GM23338 (cell line): ENCODE measurements at regions not wholly inside any gene's neighbourhood (a gene's known extent, or its start where the extent isn't known, plus 50 kb on each side); places are given as distances from the start of the nearest gene placed in this dataset.

ENCODE experiments used
- ATAC-seq: fragments of 200-7000 bp; cut with Tn5 transposase; 3 replicates; pipeline ENCODE4 v1.9.1; 2020
- DNase-seq: peaks from one replicate; pipeline ENCODE4 v3.0.0-alpha.2; 2015; ENCODE audit warnings: low spot score
- H2AFZ ChIP-seq: fragments of 200-600 bp; sonication (generic); 2 replicates; pipeline ENCODE4 v1.8.0; 2016; ENCODE audit warnings: antibody characterized with exemption, mild to moderate bottlenecking, moderate library complexity
- H3F3A ChIP-seq: fragments of 200-600 bp; sonication (generic); replicated peaks from 2 replicates; pipeline ENCODE4 v1.8.0; 2017; ENCODE audit warnings: antibody characterized with exemption, mixed run types, low read depth
- H3K27ac ChIP-seq: fragments of 200-600 bp; sonication (generic); 2 replicates; pipeline ENCODE4 v1.6.1; 2016; ENCODE audit warnings: low read depth
- H3K27me3 ChIP-seq: fragments of 200-600 bp; sonication (generic); 2 replicates; pipeline ENCODE4 v1.8.0; 2016; ENCODE audit warnings: mild to moderate bottlenecking, mixed run types, moderate library complexity; ENCODE audit not compliant: insufficient read depth
- H3K36me3 ChIP-seq: fragments of 200-600 bp; sonication (generic); 2 replicates; pipeline ENCODE4 v1.8.0; 2016; ENCODE audit warnings: mild to moderate bottlenecking; ENCODE audit not compliant: insufficient read depth
- H3K4me1 ChIP-seq: fragments of 200-600 bp; sonication (generic); 2 replicates; pipeline ENCODE4 v1.8.0; 2016; ENCODE audit warnings: mild to moderate bottlenecking, moderate library complexity; ENCODE audit not compliant: insufficient read depth
- H3K4me2 ChIP-seq: fragments of 200-600 bp; sonication (generic); 2 replicates; pipeline ENCODE4 v1.7.1; 2017; ENCODE audit warnings: mixed run types
- H3K4me3 ChIP-seq: fragments of 200-600 bp; sonication (generic); 2 replicates; pipeline ENCODE4 v1.6.1; 2016; ENCODE audit warnings: mixed run types
- H3K79me2 ChIP-seq: fragments of 200-600 bp; sonication (generic); replicated peaks from 2 replicates; pipeline ENCODE4 v1.8.0; 2017; ENCODE audit warnings: mild to moderate bottlenecking; ENCODE audit not compliant: insufficient read depth
- H3K9me2 ChIP-seq: fragments of 200-600 bp; sonication (generic); 2 replicates; pipeline ENCODE4 v1.8.0; 2017; ENCODE audit not compliant: insufficient read depth
- H4K20me1 ChIP-seq: fragments of 200-600 bp; sonication (generic); replicated peaks from 2 replicates; pipeline ENCODE4 v1.8.0; 2017; ENCODE audit warnings: mild to moderate bottlenecking; ENCODE audit not compliant: insufficient read depth
- H3K27ac Mint-ChIP-seq: 2 replicates; pipeline ENCODE4 v1.8.0; 2020; ENCODE audit warnings: inconsistent platforms, mild to moderate bottlenecking, moderate library complexity, mixed read lengths
- H3K27me3 Mint-ChIP-seq: 3 replicates; pipeline ENCODE4 v1.8.0; 2022; ENCODE audit warnings: low read depth, mild to moderate bottlenecking, moderate library complexity, mixed read lengths, inconsistent platforms; ENCODE audit not compliant: insufficient read depth, poor library complexity
- H3K36me3 Mint-ChIP-seq: 3 replicates; pipeline ENCODE4 v1.8.0; 2021; ENCODE audit warnings: low read depth, mild to moderate bottlenecking, inconsistent platforms, moderate library complexity, mixed read lengths
- H3K4me1 Mint-ChIP-seq: 3 replicates; pipeline ENCODE4 v1.8.0; 2020; ENCODE audit warnings: mild to moderate bottlenecking, inconsistent platforms, mixed read lengths
- H3K4me3 Mint-ChIP-seq: 3 replicates; pipeline ENCODE4 v1.8.0; 2021; ENCODE audit warnings: moderate library complexity, mild to moderate bottlenecking, inconsistent platforms, mixed read lengths
- H3K9me3 Mint-ChIP-seq: 3 replicates; pipeline ENCODE4 v1.8.0; 2020; ENCODE audit warnings: moderate library complexity, mild to moderate bottlenecking, inconsistent platforms, mixed read lengths
- CREB1 ChIP-seq: fragments of 250-450 bp; sonication (Bioruptor Pico); IDR thresholded peaks from 2 replicates; pipeline ENCODE4 v1.5.0; 2020; ENCODE audit warnings: low read depth, mild to moderate bottlenecking, moderate library complexity
- CTCF ChIP-seq, 2 experiments: fragments of 200-600 bp in 1 of 2; sonication (generic) in 1 of 2; conservative IDR thresholded peaks; 2 replicates each; pipeline versions ENCODE4 v1.5.1 to v1.6.1; 2016 to 2017; ENCODE audit warnings: antibody characterized with exemption in 2 of 2, low read depth in 2 of 2, mild to moderate bottlenecking in 2 of 2, moderate library complexity in 1 of 2
- EZH2 ChIP-seq: fragments of 200-600 bp; sonication (generic); IDR thresholded peaks from one replicate; pipeline ENCODE4 v1.8.0; 2017; ENCODE audit warnings: antibody characterized with exemption, mild to moderate bottlenecking, low read depth; ENCODE audit not compliant: unreplicated experiment
- EZH2phosphoT487 ChIP-seq: fragments of 200-600 bp; sonication (generic); IDR thresholded peaks from one replicate; pipeline ENCODE4 v1.8.1; 2018; ENCODE audit warnings: antibody characterized with exemption; ENCODE audit not compliant: unreplicated experiment
- JUNB ChIP-seq: IDR thresholded peaks from one replicate; pipeline ENCODE4 v1.6.1; 2016; ENCODE audit warnings: antibody characterized with exemption; ENCODE audit not compliant: unreplicated experiment
- NANOG ChIP-seq: IDR thresholded peaks from 2 replicates; pipeline ENCODE4 v1.6.1; 2016; ENCODE audit warnings: antibody characterized with exemption, borderline replicate concordance
- POLR2AphosphoS5 ChIP-seq: IDR thresholded peaks from 2 replicates; pipeline ENCODE4 v1.6.1; 2016; ENCODE audit warnings: antibody characterized with exemption, low read depth
- STAT1 ChIP-seq: IDR thresholded peaks from one replicate; pipeline ENCODE4 v1.6.1; 2016; ENCODE audit warnings: antibody characterized with exemption; ENCODE audit not compliant: unreplicated experiment
- ZNF114 ChIP-seq: fragments of 250-450 bp; sonication (Bioruptor Pico); IDR thresholded peaks from 2 replicates; pipeline ENCODE4 v1.5.0; 2020; ENCODE audit warnings: mild to moderate bottlenecking, moderate library complexity
- ZNF331 ChIP-seq: fragments of 250-450 bp; sonication (Bioruptor Pico); IDR thresholded peaks from 2 replicates; pipeline ENCODE4 v1.5.0; 2020; ENCODE audit warnings: low read depth, mild to moderate bottlenecking, moderate library complexity
- TF ChIP-seq, protein P1 (sequence below): fragments of 250-450 bp; sonication (Bioruptor Pico); IDR thresholded peaks from 2 replicates; pipeline ENCODE4 v1.5.0; 2020; ENCODE audit warnings: mild to moderate bottlenecking, moderate library complexity
- TF ChIP-seq, protein P2 (sequence below): IDR thresholded peaks from 2 replicates; pipeline ENCODE4 v1.6.1; 2016; ENCODE audit warnings: antibody characterized with exemption
- TF ChIP-seq, protein P3 (sequence below): IDR thresholded peaks from one replicate; pipeline ENCODE4 v1.6.1; 2018; ENCODE audit warnings: antibody characterized with exemption; ENCODE audit not compliant: unreplicated experiment

GRCh38 chr14:48900565-48900964 lies 685.6 kb downstream of the RPS29 start:
- H3K9me3 Mint-ChIP-seq, result no peaks in the 10 kb centered on the region
- TF ChIP-seq EZH2, result no peak
- TF ChIP-seq, protein P1, sequence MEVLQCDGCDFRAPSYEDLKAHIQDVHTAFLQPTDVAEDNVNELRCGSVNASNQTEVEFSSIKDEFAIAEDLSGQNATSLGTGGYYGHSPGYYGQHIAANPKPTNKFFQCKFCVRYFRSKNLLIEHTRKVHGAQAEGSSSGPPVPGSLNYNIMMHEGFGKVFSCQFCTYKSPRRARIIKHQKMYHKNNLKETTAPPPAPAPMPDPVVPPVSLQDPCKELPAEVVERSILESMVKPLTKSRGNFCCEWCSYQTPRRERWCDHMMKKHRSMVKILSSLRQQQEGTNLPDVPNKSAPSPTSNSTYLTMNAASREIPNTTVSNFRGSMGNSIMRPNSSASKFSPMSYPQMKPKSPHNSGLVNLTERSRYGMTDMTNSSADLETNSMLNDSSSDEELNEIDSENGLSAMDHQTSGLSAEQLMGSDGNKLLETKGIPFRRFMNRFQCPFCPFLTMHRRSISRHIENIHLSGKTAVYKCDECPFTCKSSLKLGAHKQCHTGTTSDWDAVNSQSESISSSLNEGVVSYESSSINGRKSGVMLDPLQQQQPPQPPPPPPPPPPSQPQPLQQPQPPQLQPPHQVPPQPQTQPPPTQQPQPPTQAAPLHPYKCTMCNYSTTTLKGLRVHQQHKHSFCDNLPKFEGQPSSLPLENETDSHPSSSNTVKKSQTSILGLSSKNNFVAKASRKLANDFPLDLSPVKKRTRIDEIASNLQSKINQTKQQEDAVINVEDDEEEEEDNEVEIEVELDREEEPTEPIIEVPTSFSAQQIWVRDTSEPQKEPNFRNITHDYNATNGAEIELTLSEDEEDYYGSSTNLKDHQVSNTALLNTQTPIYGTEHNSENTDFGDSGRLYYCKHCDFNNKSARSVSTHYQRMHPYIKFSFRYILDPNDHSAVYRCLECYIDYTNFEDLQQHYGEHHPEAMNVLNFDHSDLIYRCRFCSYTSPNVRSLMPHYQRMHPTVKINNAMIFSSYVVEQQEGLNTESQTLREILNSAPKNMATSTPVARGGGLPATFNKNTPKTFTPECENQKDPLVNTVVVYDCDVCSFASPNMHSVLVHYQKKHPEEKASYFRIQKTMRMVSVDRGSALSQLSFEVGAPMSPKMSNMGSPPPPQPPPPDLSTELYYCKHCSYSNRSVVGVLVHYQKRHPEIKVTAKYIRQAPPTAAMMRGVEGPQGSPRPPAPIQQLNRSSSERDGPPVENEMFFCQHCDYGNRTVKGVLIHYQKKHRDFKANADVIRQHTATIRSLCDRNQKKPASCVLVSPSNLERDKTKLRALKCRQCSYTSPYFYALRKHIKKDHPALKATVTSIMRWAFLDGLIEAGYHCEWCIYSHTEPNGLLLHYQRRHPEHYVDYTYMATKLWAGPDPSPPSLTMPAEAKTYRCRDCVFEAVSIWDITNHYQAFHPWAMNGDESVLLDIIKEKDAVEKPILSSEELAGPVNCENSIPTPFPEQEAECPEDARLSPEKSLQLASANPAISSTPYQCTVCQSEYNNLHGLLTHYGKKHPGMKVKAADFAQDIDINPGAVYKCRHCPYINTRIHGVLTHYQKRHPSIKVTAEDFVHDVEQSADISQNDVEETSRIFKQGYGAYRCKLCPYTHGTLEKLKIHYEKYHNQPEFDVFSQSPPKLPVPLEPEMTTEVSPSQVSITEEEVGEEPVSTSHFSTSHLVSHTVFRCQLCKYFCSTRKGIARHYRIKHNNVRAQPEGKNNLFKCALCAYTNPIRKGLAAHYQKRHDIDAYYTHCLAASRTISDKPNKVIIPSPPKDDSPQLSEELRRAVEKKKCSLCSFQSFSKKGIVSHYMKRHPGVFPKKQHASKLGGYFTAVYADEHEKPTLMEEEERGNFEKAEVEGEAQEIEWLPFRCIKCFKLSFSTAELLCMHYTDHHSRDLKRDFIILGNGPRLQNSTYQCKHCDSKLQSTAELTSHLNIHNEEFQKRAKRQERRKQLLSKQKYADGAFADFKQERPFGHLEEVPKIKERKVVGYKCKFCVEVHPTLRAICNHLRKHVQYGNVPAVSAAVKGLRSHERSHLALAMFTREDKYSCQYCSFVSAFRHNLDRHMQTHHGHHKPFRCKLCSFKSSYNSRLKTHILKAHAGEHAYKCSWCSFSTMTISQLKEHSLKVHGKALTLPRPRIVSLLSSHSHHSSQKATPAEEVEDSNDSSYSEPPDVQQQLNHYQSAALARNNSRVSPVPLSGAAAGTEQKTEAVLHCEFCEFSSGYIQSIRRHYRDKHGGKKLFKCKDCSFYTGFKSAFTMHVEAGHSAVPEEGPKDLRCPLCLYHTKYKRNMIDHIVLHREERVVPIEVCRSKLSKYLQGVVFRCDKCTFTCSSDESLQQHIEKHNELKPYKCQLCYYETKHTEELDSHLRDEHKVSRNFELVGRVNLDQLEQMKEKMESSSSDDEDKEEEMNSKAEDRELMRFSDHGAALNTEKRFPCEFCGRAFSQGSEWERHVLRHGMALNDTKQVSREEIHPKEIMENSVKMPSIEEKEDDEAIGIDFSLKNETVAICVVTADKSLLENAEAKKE, result no peak
- no peak for TF ChIP-seq POLR2AphosphoS5
- no peak for TF ChIP-seq ZNF114
- no peak for TF ChIP-seq NANOG
- TF ChIP-seq, protein P2, sequence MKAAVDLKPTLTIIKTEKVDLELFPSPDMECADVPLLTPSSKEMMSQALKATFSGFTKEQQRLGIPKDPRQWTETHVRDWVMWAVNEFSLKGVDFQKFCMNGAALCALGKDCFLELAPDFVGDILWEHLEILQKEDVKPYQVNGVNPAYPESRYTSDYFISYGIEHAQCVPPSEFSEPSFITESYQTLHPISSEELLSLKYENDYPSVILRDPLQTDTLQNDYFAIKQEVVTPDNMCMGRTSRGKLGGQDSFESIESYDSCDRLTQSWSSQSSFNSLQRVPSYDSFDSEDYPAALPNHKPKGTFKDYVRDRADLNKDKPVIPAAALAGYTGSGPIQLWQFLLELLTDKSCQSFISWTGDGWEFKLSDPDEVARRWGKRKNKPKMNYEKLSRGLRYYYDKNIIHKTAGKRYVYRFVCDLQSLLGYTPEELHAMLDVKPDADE, result no peak
- no peak for TF ChIP-seq CREB1 (CRISPR knock-in tag)
- no peak for TF ChIP-seq EZH2phosphoT487
- TF ChIP-seq ZNF331 (CRISPR knock-in tag), result no peak
- TF ChIP-seq, protein P3, sequence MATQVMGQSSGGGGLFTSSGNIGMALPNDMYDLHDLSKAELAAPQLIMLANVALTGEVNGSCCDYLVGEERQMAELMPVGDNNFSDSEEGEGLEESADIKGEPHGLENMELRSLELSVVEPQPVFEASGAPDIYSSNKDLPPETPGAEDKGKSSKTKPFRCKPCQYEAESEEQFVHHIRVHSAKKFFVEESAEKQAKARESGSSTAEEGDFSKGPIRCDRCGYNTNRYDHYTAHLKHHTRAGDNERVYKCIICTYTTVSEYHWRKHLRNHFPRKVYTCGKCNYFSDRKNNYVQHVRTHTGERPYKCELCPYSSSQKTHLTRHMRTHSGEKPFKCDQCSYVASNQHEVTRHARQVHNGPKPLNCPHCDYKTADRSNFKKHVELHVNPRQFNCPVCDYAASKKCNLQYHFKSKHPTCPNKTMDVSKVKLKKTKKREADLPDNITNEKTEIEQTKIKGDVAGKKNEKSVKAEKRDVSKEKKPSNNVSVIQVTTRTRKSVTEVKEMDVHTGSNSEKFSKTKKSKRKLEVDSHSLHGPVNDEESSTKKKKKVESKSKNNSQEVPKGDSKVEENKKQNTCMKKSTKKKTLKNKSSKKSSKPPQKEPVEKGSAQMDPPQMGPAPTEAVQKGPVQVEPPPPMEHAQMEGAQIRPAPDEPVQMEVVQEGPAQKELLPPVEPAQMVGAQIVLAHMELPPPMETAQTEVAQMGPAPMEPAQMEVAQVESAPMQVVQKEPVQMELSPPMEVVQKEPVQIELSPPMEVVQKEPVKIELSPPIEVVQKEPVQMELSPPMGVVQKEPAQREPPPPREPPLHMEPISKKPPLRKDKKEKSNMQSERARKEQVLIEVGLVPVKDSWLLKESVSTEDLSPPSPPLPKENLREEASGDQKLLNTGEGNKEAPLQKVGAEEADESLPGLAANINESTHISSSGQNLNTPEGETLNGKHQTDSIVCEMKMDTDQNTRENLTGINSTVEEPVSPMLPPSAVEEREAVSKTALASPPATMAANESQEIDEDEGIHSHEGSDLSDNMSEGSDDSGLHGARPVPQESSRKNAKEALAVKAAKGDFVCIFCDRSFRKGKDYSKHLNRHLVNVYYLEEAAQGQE, result no peak
- no peak for TF ChIP-seq CTCF (conservative IDR thresholded peaks at IDR 0.05; ENCODE audit: low read depth in 2 of 2)
- TF ChIP-seq JUNB, result no peak
- no peak for TF ChIP-seq STAT1
- no peak overlapping the region for H3K4me3 Mint-ChIP-seq
- no peak overlapping the region for H3K4me3 ChIP-seq
- H3K4me1 ChIP-seq, result peaks cover 15% of the 10 kb centered on the region
- H3K36me3 Mint-ChIP-seq, result no peaks in the 10 kb centered on the region
- H3K36me3 ChIP-seq, result no peaks in the 10 kb centered on the region
- no peaks in the 10 kb centered on the region for H4K20me1 ChIP-seq
- no peak overlapping the region for H3K27ac ChIP-seq
- no peak overlapping the region for H3K27ac Mint-ChIP-seq
- H3F3A ChIP-seq, result no peaks in the 10 kb centered on the region
- no peak for DNase-seq
- H3K4me1 Mint-ChIP-seq, result peaks cover 15% of the 10 kb centered on the region
- ATAC-seq, result no peak
- H3K4me2 ChIP-seq, result 0 out of 2 replicates have a peak overlapping the region, but pooled peaks have one; percentile 1
- no peaks in the 10 kb centered on the region for H3K9me2 ChIP-seq
- H3K27me3 Mint-ChIP-seq, result no peaks in the 10 kb centered on the region
- no peaks in the 10 kb centered on the region for H3K79me2 ChIP-seq
- no peaks in the 10 kb centered on the region for H3K27me3 ChIP-seq
- H2AFZ ChIP-seq, result no peak overlapping the region
